ENCODE measurements at regions not wholly inside any gene's neighbourhood (a gene's known extent, or its start where the extent isn't known, plus 50 kb on each side); places are given as distances from the start of the nearest gene placed in this dataset.
A peak's percentile ranks its signal among the peaks of the same experiment; 100 is the strongest.

DNA sequence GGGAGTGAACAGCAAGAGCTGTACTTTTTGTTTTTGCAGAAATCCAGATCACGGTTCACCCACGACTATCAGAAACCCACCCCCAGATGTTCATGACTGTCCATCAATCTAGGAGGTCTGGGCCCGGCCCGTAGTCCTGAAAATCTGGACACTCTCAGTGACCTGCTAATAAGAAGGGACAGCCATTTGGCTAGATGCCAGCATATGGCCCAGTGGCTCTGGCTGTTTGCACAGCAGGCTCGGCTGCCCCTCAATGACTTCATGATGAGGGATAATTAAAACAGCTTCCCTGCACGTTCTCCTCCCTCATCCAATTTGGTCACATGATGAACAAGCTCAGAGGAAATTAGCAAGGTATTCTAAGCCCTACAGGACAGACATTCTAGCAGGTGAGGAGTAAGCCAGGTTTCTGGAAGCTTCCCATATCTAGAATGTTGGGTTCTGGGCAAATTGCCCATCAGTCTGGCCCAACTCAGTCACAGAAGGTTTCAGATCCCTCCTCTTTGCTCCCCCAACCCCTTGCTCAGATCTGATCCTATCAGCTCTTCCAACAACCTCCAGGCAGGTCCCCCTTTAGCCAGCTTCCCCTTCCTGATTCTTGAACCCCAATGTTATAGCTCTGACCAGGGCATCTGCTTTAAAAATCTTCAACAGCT lies 397.3 kb downstream of the SHANK2 start (continued):
- TF ChIP-seq, protein P1, sequence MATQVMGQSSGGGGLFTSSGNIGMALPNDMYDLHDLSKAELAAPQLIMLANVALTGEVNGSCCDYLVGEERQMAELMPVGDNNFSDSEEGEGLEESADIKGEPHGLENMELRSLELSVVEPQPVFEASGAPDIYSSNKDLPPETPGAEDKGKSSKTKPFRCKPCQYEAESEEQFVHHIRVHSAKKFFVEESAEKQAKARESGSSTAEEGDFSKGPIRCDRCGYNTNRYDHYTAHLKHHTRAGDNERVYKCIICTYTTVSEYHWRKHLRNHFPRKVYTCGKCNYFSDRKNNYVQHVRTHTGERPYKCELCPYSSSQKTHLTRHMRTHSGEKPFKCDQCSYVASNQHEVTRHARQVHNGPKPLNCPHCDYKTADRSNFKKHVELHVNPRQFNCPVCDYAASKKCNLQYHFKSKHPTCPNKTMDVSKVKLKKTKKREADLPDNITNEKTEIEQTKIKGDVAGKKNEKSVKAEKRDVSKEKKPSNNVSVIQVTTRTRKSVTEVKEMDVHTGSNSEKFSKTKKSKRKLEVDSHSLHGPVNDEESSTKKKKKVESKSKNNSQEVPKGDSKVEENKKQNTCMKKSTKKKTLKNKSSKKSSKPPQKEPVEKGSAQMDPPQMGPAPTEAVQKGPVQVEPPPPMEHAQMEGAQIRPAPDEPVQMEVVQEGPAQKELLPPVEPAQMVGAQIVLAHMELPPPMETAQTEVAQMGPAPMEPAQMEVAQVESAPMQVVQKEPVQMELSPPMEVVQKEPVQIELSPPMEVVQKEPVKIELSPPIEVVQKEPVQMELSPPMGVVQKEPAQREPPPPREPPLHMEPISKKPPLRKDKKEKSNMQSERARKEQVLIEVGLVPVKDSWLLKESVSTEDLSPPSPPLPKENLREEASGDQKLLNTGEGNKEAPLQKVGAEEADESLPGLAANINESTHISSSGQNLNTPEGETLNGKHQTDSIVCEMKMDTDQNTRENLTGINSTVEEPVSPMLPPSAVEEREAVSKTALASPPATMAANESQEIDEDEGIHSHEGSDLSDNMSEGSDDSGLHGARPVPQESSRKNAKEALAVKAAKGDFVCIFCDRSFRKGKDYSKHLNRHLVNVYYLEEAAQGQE (IDR thresholded peaks at IDR 0.05; ENCODE audit: low read depth, low read length): no peak
- no peak for TF ChIP-seq TEAD4 (IDR thresholded peaks at IDR 0.05; ENCODE audit: borderline replicate concordance, insufficient read depth)
- no peak for TF ChIP-seq GABPA (IDR thresholded peaks at IDR 0.05; ENCODE audit: low read depth)
- TF ChIP-seq CHD2 (IDR thresholded peaks at IDR 0.05; ENCODE audit: low read length, partially characterized antibody): peak; percentile 66
- no peak for TF ChIP-seq TAF1 (IDR thresholded peaks at IDR 0.05; ENCODE audit: borderline replicate concordance, low read depth, low read length)
- TF ChIP-seq RCOR1 (IDR thresholded peaks at IDR 0.05; ENCODE audit: low read length): peak; percentile 55; the same call in 1 of the 2 replicates
- TF ChIP-seq SMC3 (IDR thresholded peaks at IDR 0.05; ENCODE audit: low read depth, low read length): no peak
- no peak for TF ChIP-seq RAD21 (IDR thresholded peaks at IDR 0.05; ENCODE audit: low read length)
- no peak for TF ChIP-seq ELF1 (IDR thresholded peaks at IDR 0.05)
- TF ChIP-seq FOXJ3 (CRISPR knock-in tag; IDR thresholded peaks at IDR 0.05): no peak
- peak; percentile 22; the same call in 1 of the 2 replicates for TF ChIP-seq TCF12 (IDR thresholded peaks at IDR 0.05)

DNA sequence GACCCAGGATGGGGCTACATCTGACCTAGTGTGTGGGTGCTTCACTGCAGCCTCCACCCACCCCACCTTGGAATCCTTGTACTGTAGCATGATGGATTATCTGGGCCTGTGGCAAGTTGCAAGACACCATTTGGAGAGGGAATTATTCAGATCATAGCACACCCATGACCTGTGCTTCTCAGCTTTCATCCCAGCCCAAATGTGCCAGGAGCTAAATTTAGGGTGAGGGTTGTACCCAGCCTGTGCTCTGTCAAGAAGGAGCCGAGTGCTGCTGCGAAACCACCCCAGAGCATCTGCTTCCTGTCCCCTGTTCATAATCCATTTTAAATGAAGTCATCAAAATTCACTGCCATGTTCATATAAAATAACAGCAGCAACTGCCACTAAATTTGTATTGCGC lies 394.5 kb downstream of the SHANK2 start:
- Histone ChIP-seq H4K20me1 (ENCODE audit: insufficient read depth) (no peaks in the 10 kb centered on the region), H3K27ac (ENCODE audit: low read depth in 2 of 2, low read length in 1 of 2) (no peak overlapping the region), H3K9ac (no peak overlapping the region), H3K4me3 (ENCODE audit: low read depth in 2 of 2, low read length in 1 of 2) (no peak overlapping the region), H3K27me3 (ENCODE audit: insufficient read depth) (no peaks in the 10 kb centered on the region), H2AFZ (ENCODE audit: low read depth) (no peak overlapping the region), H3K9me3 (no peaks in the 10 kb centered on the region), H3K4me1 (ENCODE audit: control insufficient read depth in 1 of 2, insufficient read depth in 2 of 2, low read depth in 1 of 2, low read length in 1 of 2) (peaks cover 0 to 15% of the 10 kb centered on the region in 2 experiments; a peak in 2 of 4 replicates), H3K9me2 (no peaks in the 10 kb centered on the region), H3K79me2 (ENCODE audit: insufficient read depth) (no peaks in the 10 kb centered on the region), H3K4me2 (no peak overlapping the region), H3K36me3 (replicated peaks in 1 of 2; ENCODE audit: control insufficient read depth in 1 of 2, insufficient read depth in 2 of 2, low read length in 1 of 2) (no peaks in the 10 kb centered on the region), H3F3A (replicated peaks; ENCODE audit: insufficient read depth) (no peaks in the 10 kb centered on the region)
- DNase-seq: no peak
- ChIA-PET CTCF (no interaction called here), POLR2A (no interaction called here)
- 52% methylated on average over 3 of the region's 3 CpGs for WGBS (ENCODE audit: low lambda C conversion rate)
- no peak for TF ChIP-seq NFIC (IDR thresholded peaks at IDR 0.05; ENCODE audit: borderline replicate concordance)
- TF ChIP-seq, protein P2, sequence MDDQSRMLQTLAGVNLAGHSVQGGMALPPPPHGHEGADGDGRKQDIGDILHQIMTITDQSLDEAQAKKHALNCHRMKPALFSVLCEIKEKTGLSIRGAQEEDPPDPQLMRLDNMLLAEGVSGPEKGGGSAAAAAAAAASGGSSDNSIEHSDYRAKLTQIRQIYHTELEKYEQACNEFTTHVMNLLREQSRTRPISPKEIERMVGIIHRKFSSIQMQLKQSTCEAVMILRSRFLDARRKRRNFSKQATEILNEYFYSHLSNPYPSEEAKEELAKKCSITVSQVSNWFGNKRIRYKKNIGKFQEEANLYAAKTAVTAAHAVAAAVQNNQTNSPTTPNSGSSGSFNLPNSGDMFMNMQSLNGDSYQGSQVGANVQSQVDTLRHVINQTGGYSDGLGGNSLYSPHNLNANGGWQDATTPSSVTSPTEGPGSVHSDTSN (IDR thresholded peaks at IDR 0.05): no peak
- no peak for TF ChIP-seq FOXM1 (IDR thresholded peaks at IDR 0.05; ENCODE audit: low read depth)
- TF ChIP-seq POLR2AphosphoS5 (IDR thresholded peaks at IDR 0.05; ENCODE audit: low read depth, low read length): no peak

Measured in SK-N-SH (cell line).